Stimulated activated CD8-positive, alpha-beta memory T cell treated with anti-CD3 and anti-CD28 coated beads, Interleukin-4, amount 100 ng/mL, for 1 hour (primary cell): ENCODE measurements at regions not wholly inside any gene's neighbourhood (a gene's known extent, or its start where the extent isn't known, plus 50 kb on each side); places are given as distances from the start of the nearest gene placed in this dataset.
"Not testable (repeated sequence)": the region's sequence is repeated elsewhere in the genome, so short reads cannot be mapped to it uniquely, and the experiment has no call there.

ENCODE experiments used
- DNase-seq, 2 donors: peaks; one replicate each; pipeline ENCODE4 v3.0.0-alpha.2; 2020; ENCODE audit warnings: low read depth in 2 of 2, low spot score in 1 of 2

GRCh38 chr1:48089356-48089891 is 92.2 kb upstream of the TRABD2B start:
- DNase-seq, result no peak

GRCh38 chr1:48084826-48085225 is 87.6 kb upstream of the TRABD2B start:
- DNase-seq, result no peak

- DNase-seq, result no peak
These were observed 85.2 kb upstream of the TRABD2B start for GRCh38 chr1:48082271-48082962.

GRCh38 chr1:48080331-48081255 is 83.4 kb upstream of the TRABD2B start:
- no peak for DNase-seq

- no peak for DNase-seq
These were observed 81.9 kb upstream of the TRABD2B start for GRCh38 chr1:48079096-48079495.

- DNase-seq, result no peak
These were observed 80.6 kb upstream of the TRABD2B start for GRCh38 chr1:48077795-48078222.

- DNase-seq, result no peak
These were observed 78.8 kb upstream of the TRABD2B start for GRCh38 chr1:48076017-48076416.

GRCh38 chr1:48073798-48074530 is 76.8 kb upstream of the TRABD2B start:
- no peak for DNase-seq

GRCh38 chr1:48071513-48071912 is 74.3 kb upstream of the TRABD2B start:
- DNase-seq, result no peak

GRCh38 chr1:48070396-48070750 is 73.2 kb upstream of the TRABD2B start:
- no peak for DNase-seq

- no peak for DNase-seq
These were observed 72.6 kb upstream of the TRABD2B start for GRCh38 chr1:48069662-48070395.

- no peak for DNase-seq
These were observed 71.0 kb upstream of the TRABD2B start for GRCh38 chr1:48068206-48068605.

GRCh38 chr1:48066936-48067335 is 69.8 kb upstream of the TRABD2B start:
- no peak for DNase-seq

GRCh38 chr1:48064693-48065092 is 67.5 kb upstream of the TRABD2B start:
- not testable (repeated sequence) for DNase-seq

GRCh38 chr1:48062353-48062752 is 65.2 kb upstream of the TRABD2B start:
- DNase-seq, result no peak

- DNase-seq, result no peak
These were observed 64.3 kb upstream of the TRABD2B start for GRCh38 chr1:48061162-48062136.

GRCh38 chr1:48059289-48059688 is 62.1 kb upstream of the TRABD2B start:
- no peak for DNase-seq

- DNase-seq, result no peak
These were observed 61.2 kb upstream of the TRABD2B start for GRCh38 chr1:48058135-48059025.

- DNase-seq, result no peak
These were observed 60.1 kb upstream of the TRABD2B start for GRCh38 chr1:48057249-48057648.
